NB4 (cell line): ENCODE measurements at regions not wholly inside any gene's neighbourhood (a gene's known extent, or its start where the extent isn't known, plus 50 kb on each side); places are given as distances from the start of the nearest gene placed in this dataset.

Experiments used
- POLR2A ChIP-seq: IDR thresholded peaks from 2 replicates; pipeline ENCODE4 v1.6.1; 2011; ENCODE audit warnings: mild to moderate bottlenecking; ENCODE audit not compliant: insufficient read length; ENCODE audit errors: extremely low read depth
- TF ChIP-seq, protein P1 (sequence below): IDR thresholded peaks from one replicate; pipeline ENCODE4 v1.5.1; 2012; ENCODE audit warnings: low read depth, low read length

DNA sequence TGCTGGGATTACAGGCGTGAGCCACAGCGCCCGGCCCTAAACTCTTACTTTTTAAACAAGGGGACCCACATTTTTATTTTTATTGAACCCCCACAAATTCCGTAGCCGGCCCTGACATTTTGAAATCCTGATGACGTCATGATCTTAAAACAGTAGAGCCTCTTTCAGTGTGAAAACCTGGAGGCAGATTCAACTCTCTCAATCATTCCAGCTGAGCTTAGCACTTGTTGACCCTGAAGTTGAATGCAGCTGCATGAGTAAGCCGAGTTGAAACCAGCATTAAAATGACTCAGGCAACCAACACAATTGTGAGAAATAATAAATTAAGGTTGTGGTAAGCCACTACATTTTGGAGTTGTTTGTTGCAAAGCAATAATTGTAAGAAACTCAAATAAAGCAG is 93.9 kb upstream of the ADGRL4 start:
- TF ChIP-seq POLR2A = no peak
- TF ChIP-seq, protein P1, sequence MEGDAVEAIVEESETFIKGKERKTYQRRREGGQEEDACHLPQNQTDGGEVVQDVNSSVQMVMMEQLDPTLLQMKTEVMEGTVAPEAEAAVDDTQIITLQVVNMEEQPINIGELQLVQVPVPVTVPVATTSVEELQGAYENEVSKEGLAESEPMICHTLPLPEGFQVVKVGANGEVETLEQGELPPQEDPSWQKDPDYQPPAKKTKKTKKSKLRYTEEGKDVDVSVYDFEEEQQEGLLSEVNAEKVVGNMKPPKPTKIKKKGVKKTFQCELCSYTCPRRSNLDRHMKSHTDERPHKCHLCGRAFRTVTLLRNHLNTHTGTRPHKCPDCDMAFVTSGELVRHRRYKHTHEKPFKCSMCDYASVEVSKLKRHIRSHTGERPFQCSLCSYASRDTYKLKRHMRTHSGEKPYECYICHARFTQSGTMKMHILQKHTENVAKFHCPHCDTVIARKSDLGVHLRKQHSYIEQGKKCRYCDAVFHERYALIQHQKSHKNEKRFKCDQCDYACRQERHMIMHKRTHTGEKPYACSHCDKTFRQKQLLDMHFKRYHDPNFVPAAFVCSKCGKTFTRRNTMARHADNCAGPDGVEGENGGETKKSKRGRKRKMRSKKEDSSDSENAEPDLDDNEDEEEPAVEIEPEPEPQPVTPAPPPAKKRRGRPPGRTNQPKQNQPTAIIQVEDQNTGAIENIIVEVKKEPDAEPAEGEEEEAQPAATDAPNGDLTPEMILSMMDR = no peak
